D341Med (cell line): ENCODE measurements at regions not wholly inside any gene's neighbourhood (a gene's known extent, or its start where the extent isn't known, plus 50 kb on each side); places are given as distances from the start of the nearest gene placed in this dataset.
"Not testable (repeated sequence)": the region's sequence is repeated elsewhere in the genome, so short reads cannot be mapped to it uniquely, and the experiment has no call there.

Experiments used
- DNase-seq: peaks from one replicate; pipeline ENCODE4 v3.0.0; 2012; ENCODE audit warnings: low spot score

GRCh38 chr12:59517522-59517921 lies 78.3 kb upstream of the SLC16A7 start:
- no peak for DNase-seq

- DNase-seq = no peak
These were observed 94.9 kb upstream of the SLC16A7 start for GRCh38 chr12:59500915-59501314.

- no peak for DNase-seq
These were observed 95.5 kb upstream of the SLC16A7 start for GRCh38 chr12:59500335-59500734.

- no peak for DNase-seq
These were observed 96.1 kb upstream of the SLC16A7 start for GRCh38 chr12:59499774-59500173.

- DNase-seq = no peak
These were observed 101.2 kb upstream of the SLC16A7 start for GRCh38 chr12:59494617-59495016.

- DNase-seq = no peak
These were observed 104.0 kb upstream of the SLC16A7 start for GRCh38 chr12:59491877-59492276.

GRCh38 chr12:59486827-59487226 lies 109.0 kb upstream of the SLC16A7 start:
- no peak for DNase-seq

GRCh38 chr12:59484575-59484974 lies 111.3 kb upstream of the SLC16A7 start:
- DNase-seq = no peak

- DNase-seq = not testable (repeated sequence)
These were observed 121.6 kb upstream of the SLC16A7 start for GRCh38 chr12:59474236-59474635.

GRCh38 chr12:59472273-59472672 lies 123.6 kb upstream of the SLC16A7 start:
- DNase-seq = no peak

- DNase-seq = no peak
These were observed 135.7 kb upstream of the SLC16A7 start for GRCh38 chr12:59459966-59460660.

- no peak for DNase-seq
These were observed 142.4 kb upstream of the SLC16A7 start for GRCh38 chr12:59453475-59453874.

- DNase-seq = no peak
These were observed 143.1 kb upstream of the SLC16A7 start for GRCh38 chr12:59452746-59453145.

- DNase-seq = no peak
These were observed 143.6 kb upstream of the SLC16A7 start for GRCh38 chr12:59452259-59452658.

- DNase-seq = no peak
These were observed 149.7 kb upstream of the SLC16A7 start for GRCh38 chr12:59446116-59446515.

- no peak for DNase-seq
These were observed 150.9 kb upstream of the SLC16A7 start for GRCh38 chr12:59444932-59445331.

GRCh38 chr12:59432057-59432456 lies 163.8 kb upstream of the SLC16A7 start:
- no peak for DNase-seq

- no peak for DNase-seq
These were observed 164.6 kb upstream of the SLC16A7 start for GRCh38 chr12:59431266-59431665.

GRCh38 chr12:59429766-59430165 lies 166.1 kb upstream of the SLC16A7 start:
- no peak for DNase-seq

GRCh38 chr12:59425798-59426197 lies 170.0 kb upstream of the SLC16A7 start:
- no peak for DNase-seq

GRCh38 chr12:59424666-59425065 lies 171.2 kb upstream of the SLC16A7 start:
- DNase-seq = not testable (repeated sequence)

GRCh38 chr12:59414051-59414450 lies 181.8 kb upstream of the SLC16A7 start:
- DNase-seq = no peak

- no peak for DNase-seq
These were observed 187.4 kb upstream of the SLC16A7 start for GRCh38 chr12:59408431-59408830.

GRCh38 chr12:59407799-59408198 lies 188.0 kb upstream of the SLC16A7 start:
- no peak for DNase-seq
